Right atrium auricular region (tissue), 2 donors: ENCODE measurements at regions not wholly inside any gene's neighbourhood (a gene's known extent, or its start where the extent isn't known, plus 50 kb on each side); places are given as distances from the start of the nearest gene placed in this dataset.

Experiments
- DNase-seq: peaks from one replicate; pipeline ENCODE4 v3.0.0-alpha.2; 2019; ENCODE audit warnings: low spot score
- H3K27ac ChIP-seq, 2 donors: fragments of 200-600 bp; sonication (generic); 1 replicate in 1 of 2; 2 replicates in 1 of 2; pipeline ENCODE4 v1.5.1; 2016 to 2019
- H3K27me3 ChIP-seq, 2 donors: fragments of 200-600 bp; sonication (generic); one replicate each; pipeline versions ENCODE4 v1.5.1 to v1.6.0; 2017 to 2019
- H3K36me3 ChIP-seq: fragments of 200-600 bp; sonication (generic); one replicate; pipeline ENCODE4 v1.5.1; 2016
- H3K4me1 ChIP-seq, 2 donors: fragments of 200-600 bp; sonication (generic); one replicate each; pipeline versions ENCODE4 v1.5.1 to v1.6.0; 2017 to 2019
- H3K4me3 ChIP-seq, 2 donors: fragments of 200-600 bp; sonication (generic); 1 replicate in 1 of 2; 2 replicates in 1 of 2; pipeline ENCODE4 v1.5.1; 2017 to 2019; ENCODE audit warnings: mild to moderate bottlenecking in 1 of 2, moderate library complexity in 1 of 2
- H3K9me3 ChIP-seq, 2 donors: fragments of 200-600 bp; sonication (generic); one replicate each; pipeline ENCODE4 v1.5.1; 2019
- CTCF ChIP-seq, 2 donors: fragments of 200-600 bp; sonication (generic); IDR thresholded peaks; one replicate each; pipeline ENCODE4 v1.5.1; 2019; ENCODE audit warnings: antibody characterized with exemption in 2 of 2

GRCh38 chr2:180799141-180799540, 181.3 kb upstream of the UBE2E3 start:
- no peaks in the 10 kb centered on the region for H3K27me3 ChIP-seq
- no peaks in the 10 kb centered on the region for H3K9me3 ChIP-seq
- H3K4me3 ChIP-seq = no peak overlapping the region
- no peaks in the 10 kb centered on the region for H3K36me3 ChIP-seq
- TF ChIP-seq CTCF (IDR thresholded peaks at IDR 0.05) = no peak
- DNase-seq = no peak
- no peak overlapping the region for H3K27ac ChIP-seq
- H3K4me1 ChIP-seq = no peaks in the 10 kb centered on the region

- TF ChIP-seq CTCF (IDR thresholded peaks at IDR 0.05) = no peak
- peaks cover 0 to 2% of the 10 kb centered on the region in 2 donors for H3K27me3 ChIP-seq
- H3K36me3 ChIP-seq = no peaks in the 10 kb centered on the region
- no peaks in the 10 kb centered on the region for H3K4me1 ChIP-seq
- H3K4me3 ChIP-seq = no peak overlapping the region
- no peaks in the 10 kb centered on the region for H3K9me3 ChIP-seq
- no peak overlapping the region for H3K27ac ChIP-seq
- DNase-seq = no peak
Observed at GRCh38 chr2:180790891-180791290, 189.5 kb upstream of the UBE2E3 start.

DNA sequence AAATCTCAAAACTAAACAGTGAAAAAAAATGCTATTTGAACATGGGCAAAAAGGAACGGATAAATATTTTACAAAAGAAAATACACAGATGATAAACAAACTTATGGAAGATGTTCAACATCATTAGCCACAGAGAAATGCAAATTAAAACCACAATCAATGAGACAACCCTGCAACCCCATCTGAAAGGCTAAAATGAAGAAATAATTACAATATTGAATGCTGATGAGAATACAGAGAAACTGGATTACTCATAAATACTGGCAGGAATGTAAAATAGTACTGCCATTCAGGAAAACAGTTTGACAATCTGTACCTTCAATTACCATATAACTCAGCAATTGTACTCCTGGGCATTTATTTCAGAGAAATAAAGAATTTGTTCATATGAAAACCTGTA, 193.1 kb upstream of the UBE2E3 start:
- Histone ChIP-seq H3K27me3 (peaks cover 0 to 2% of the 10 kb centered on the region in 2 donors), H3K27ac (no peak overlapping the region), H3K4me1 (no peaks in the 10 kb centered on the region), H3K9me3 (peaks cover 0 to 3% of the 10 kb centered on the region in 2 donors), H3K4me3 (no peak overlapping the region), H3K36me3 (no peaks in the 10 kb centered on the region)
- no peak for DNase-seq
- no peak for TF ChIP-seq CTCF (IDR thresholded peaks at IDR 0.05)

DNA sequence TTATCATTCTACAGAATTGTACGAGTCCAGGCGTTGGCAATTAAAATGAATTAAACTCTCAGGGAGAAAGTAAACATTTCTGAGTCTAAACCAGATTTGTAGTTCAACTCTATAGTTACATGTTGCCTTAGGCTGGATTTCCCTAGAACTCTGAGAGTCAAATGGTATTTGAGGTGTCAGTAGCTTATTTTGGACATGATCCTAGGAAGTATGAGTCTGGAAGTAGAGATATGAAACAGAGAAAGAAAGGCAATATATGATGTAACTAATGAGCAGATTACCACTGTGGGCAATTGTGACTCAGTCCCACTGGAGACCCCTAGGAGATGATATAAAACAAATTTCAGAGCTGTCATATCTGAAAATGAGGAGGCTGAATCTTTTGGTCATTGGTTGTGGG, 199.1 kb upstream of the UBE2E3 start:
- Histone ChIP-seq H3K27ac (no peak overlapping the region), H3K9me3 (peaks cover 0 to 3% of the 10 kb centered on the region in 2 donors), H3K4me1 (no peaks in the 10 kb centered on the region), H3K27me3 (no peaks in the 10 kb centered on the region), H3K4me3 (no peak overlapping the region), H3K36me3 (no peaks in the 10 kb centered on the region)
- DNase-seq = no peak
- no peak for TF ChIP-seq CTCF (IDR thresholded peaks at IDR 0.05)

DNA sequence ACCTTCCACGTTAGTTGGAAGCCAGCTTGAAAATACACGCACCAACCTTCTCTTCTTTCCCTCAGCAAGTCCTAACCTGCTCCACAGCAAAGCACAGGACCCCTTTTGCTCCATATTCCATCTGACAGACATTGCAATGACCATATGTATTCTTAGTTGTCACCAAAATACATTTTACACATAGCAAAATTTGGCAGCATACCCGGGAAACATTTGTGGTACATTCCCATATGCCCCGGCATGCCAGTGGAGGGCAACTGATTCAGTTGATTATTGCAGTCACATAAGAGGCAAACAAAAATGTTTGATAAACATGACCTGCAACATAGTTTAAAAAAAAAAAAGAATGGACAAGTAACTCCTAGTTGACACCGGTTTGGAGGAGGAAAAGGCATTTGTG, 202.1 kb upstream of the UBE2E3 start:
- no peaks in the 10 kb centered on the region for H3K9me3 ChIP-seq
- no peaks in the 10 kb centered on the region for H3K27me3 ChIP-seq
- no peak overlapping the region for H3K4me3 ChIP-seq
- DNase-seq = no peak
- no peak overlapping the region for H3K27ac ChIP-seq
- no peaks in the 10 kb centered on the region for H3K4me1 ChIP-seq
- TF ChIP-seq CTCF (IDR thresholded peaks at IDR 0.05) = no peak
- H3K36me3 ChIP-seq = no peaks in the 10 kb centered on the region

GRCh38 chr2:180776921-180777320, 203.5 kb upstream of the UBE2E3 start:
- Histone ChIP-seq H3K9me3 (no peaks in the 10 kb centered on the region), H3K4me3 (no peak overlapping the region), H3K27ac (no peak overlapping the region), H3K4me1 (no peaks in the 10 kb centered on the region), H3K36me3 (no peaks in the 10 kb centered on the region), H3K27me3 (no peaks in the 10 kb centered on the region)
- TF ChIP-seq CTCF (IDR thresholded peaks at IDR 0.05) = no peak
- DNase-seq = no peak
